ENCODE measurements at regions not wholly inside any gene's neighbourhood (a gene's known extent, or its start where the extent isn't known, plus 50 kb on each side); places are given as distances from the start of the nearest gene placed in this dataset.

DNA sequence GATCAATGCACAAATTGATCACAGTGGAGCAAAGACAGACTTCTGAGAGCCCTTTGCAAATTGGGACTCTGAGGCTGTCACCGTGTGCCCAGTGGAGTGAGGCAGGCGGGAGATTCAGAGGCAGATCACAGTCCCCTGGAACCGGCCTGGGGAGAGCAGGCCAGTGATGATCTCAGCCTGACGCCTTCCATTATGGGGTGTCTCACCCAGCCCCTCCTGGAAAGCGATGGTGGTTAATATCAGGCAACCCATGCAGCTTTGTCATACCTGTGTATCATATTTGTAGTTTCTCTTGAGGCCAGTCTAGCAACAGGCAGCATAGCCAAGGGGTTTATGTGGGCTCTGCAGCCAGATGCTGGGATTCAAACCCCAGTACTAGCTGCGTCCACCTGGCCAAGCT is 147.8 kb downstream of the EMX2 start:
- TF ChIP-seq, protein P1, sequence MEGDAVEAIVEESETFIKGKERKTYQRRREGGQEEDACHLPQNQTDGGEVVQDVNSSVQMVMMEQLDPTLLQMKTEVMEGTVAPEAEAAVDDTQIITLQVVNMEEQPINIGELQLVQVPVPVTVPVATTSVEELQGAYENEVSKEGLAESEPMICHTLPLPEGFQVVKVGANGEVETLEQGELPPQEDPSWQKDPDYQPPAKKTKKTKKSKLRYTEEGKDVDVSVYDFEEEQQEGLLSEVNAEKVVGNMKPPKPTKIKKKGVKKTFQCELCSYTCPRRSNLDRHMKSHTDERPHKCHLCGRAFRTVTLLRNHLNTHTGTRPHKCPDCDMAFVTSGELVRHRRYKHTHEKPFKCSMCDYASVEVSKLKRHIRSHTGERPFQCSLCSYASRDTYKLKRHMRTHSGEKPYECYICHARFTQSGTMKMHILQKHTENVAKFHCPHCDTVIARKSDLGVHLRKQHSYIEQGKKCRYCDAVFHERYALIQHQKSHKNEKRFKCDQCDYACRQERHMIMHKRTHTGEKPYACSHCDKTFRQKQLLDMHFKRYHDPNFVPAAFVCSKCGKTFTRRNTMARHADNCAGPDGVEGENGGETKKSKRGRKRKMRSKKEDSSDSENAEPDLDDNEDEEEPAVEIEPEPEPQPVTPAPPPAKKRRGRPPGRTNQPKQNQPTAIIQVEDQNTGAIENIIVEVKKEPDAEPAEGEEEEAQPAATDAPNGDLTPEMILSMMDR (IDR thresholded peaks at IDR 0.05) = no peak
- no peak for TF ChIP-seq POLR2A (IDR thresholded peaks at IDR 0.05)

Data from esophagus squamous epithelium (tissue), 4 donors.